Stimulated activated CD8-positive, alpha-beta memory T cell treated with anti-CD3 and anti-CD28 coated beads, Interleukin-15, amount 100 ng/mL, for 48 hours (primary cell): ENCODE measurements at regions not wholly inside any gene's neighbourhood (a gene's known extent, or its start where the extent isn't known, plus 50 kb on each side); places are given as distances from the start of the nearest gene placed in this dataset.

Source experiments
- DNase-seq, 2 donors: peaks; one replicate each; pipeline ENCODE4 v3.0.0-alpha.2; 2020; ENCODE audit warnings: low read depth in 2 of 2

DNA sequence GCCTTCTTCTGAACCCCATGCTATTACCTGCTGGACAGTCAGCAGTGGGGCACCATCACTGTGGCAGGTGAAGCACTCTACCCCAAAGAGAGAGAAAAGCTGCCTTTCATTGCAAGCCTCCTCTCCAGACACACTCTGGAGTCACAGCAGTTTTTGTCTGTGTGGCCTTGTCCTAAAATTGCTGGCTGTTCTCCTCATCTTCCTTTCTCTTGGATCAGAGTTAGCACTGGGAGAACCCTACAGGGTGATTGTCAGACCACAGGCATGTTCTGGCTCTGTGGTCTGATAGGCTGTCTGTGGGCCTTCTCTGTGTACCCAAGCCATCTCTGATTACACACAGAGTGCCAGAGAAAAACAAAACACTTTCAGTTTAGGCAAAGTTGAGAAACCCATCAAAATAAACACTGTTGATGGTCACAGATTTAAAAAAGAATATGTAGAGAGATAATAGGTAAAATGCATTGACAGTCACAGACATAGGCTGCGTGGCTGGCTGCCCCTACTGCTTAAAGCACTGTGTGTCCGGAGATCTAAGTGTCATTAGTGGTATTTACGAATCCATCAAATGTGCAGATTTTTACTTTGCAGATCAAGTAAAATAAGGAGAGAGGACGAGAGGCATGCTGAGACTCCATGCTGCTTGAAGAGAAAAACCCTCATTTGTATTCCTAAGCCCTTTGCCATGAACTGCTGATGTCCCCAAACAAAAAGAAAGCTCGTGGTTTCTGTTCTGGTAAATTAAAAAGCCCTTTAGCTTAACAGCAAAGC is 689.9 kb downstream of the TUSC7 start:
- DNase-seq: no peak

DNA sequence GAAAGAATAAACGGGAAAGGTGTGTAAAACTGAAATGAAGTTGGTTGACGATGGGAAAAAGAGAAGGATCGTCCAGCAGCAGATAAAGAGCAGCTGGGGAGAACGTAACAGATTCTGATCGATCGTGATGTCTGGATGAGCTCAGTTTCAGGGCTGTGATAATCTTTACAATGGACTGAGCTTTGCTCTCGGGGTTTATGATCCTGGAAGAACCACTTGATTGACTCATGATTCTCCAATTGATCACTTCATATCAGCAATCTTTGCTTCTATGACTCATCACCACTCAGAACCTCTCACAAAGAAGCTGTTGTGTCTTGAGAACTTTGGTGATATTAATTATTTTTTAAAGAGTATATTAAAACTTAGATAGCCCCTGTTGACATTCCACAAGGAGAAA is 690.7 kb downstream of the TUSC7 start:
- DNase-seq: no peak

DNA sequence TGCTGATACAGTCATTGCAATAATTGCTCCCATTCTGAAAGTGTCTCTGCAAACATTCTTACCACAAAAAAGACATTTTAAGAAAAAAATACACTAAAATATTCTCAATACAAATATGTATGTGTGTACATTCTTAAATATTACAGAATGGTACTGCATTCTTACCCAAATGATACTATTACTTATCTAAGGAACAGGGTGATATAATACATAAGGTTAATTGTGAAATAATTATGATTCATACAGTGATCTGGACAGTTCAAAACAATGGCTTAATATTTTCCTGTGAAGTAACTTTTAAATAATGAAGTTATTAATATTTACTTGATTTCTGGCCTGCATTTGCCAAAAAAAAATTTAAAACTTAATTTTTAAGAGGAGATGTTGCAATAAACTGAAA is 694.6 kb downstream of the TUSC7 start:
- DNase-seq: no peak

DNA sequence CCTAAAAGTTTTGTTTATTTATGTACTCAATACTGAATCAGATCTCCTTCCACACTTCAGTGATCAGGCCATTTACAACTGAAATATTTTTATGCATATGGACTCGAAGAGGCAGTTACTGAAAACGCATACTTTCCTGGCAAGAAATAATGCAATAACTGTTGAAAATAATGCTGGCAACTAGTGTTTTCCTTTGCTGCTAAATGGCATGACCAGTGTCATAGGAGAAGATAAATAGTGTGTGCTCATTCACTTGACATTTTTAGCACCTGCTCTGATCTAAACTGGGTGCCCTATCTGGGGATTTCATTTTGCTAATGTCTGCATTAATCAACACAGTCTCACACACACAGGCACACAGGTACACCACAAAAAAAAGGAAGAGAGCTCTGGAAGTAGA is 695.2 kb downstream of the TUSC7 start:
- no peak for DNase-seq

DNA sequence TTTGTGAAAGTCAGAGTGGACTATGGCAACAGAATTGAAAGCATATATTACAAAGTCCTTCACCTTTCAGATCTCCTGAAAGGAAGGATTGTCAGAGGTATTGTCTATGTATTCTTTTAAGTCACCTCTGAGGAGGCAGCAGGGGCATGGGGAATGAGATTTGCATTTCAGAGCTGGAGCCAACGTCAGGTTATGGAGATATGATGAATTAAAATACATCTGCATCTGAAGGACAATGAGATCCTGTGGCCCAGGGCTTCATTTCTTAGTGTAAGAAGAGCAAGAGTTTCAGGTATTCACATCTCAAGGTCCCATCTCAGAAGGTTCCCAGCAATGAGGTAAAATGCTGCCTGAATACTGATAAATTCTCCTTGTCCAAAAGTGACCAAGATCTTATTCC is 695.8 kb downstream of the TUSC7 start:
- no peak for DNase-seq

DNA sequence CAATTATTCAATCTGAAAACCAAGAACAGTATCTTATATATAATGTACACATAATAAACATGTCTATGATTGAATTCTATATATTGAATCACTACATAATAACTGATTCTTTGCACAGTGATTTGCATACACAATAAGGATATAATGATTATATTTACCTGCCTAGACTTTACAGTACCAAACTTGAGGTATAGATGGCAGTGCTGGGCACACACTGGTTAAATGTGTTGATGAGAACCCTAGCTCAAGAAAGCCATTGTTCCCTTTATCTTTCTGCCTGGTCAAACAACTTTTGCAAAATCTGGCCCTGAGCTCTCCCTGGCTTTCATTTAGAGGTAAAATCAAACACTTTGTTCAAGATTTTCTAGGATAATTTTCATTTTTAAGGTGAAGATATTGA is 697.7 kb downstream of the TUSC7 start:
- DNase-seq: no peak

DNA sequence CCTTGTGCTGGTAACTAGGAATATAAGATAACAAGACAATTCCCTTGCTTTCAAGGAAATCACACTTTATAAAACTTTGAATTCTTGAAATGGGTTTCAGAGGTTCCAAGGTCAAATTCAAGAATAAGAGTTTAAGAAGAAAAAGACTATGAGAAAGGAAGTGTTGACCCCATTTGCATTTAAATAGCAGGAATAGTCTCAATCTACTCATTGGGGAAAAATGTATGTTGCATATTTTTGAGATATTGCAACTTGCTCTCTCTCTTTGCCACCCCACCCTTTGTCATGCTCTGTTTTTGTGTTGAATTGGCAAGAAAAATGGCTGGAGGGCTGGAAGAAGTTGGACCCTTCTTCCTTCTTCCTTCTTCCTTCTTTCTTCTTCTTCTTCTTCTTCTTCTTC is 699.2 kb downstream of the TUSC7 start:
- DNase-seq: no peak

DNA sequence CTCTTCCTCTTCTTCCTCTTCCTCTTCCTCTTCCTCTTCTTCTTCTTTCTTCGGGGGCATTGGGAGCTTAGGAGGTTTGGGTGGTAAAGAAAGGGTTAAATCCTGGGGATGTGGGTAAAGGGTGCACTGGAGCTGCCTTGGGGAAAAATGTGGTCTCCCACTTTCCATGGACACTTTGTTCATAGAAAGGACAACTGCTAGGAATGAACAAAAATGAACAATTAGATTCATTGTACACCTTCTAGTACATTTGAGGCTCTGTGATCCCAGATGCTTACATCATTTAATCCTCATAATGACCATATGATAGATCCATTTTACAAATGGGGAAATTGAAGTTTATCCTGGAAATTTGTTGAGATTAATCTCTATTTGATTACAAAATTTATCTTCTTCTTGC is 699.7 kb downstream of the TUSC7 start:
- DNase-seq: no peak

DNA sequence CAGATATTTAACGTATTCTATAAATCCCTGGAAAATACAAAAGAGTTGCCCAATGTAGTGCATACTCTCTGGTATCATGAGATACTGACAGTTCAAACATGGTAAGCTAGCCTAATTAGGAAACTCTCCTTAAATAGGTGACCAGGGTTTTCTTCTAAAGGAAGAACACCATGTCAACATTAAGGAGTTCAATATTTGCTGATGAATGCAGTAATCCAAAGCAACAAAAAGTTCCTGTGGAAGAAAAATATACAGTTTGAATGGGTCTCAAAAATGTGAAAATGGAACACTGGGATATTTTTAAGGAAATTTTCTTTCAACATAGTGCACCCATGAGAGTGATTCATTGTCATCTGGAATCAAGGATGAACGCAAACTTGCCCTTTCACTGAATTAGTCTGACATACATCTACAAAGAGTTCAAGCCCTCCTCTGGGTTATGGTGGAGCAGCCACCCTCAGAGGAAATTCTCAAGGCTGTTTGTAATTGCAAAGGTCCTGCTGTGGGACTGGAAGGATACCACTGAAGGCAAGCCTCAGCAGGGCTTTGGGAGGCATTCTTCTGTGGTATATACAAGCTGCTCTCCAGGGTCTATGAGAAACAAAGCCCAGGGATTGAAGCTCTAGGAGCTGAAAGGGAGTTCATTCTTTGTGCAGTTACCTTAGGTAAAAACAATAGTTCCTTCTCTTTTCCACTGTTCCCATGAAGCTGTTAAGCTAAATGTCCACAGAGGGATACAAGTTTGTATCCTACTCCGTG is 700.3 kb downstream of the TUSC7 start:
- DNase-seq: no peak

DNA sequence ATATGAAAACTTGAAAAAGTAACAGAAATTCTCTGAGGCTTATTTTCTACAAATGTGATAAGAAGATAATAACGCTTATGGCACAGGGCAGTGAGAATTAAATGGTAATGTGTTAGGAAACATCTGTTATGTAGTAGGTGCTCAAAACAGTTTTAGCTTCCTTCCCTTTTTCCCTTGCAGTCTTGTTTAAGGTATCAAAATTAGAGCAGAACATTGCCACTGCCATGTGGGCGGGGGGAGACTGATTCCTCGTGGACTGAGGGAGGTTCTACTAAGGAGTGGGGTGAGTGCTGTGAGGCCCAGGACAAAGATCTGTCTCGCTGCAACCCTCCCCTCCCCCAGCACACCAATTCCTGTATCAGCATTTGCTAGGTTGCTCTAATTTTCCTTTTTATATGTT is 702.4 kb downstream of the TUSC7 start:
- DNase-seq: no peak

DNA sequence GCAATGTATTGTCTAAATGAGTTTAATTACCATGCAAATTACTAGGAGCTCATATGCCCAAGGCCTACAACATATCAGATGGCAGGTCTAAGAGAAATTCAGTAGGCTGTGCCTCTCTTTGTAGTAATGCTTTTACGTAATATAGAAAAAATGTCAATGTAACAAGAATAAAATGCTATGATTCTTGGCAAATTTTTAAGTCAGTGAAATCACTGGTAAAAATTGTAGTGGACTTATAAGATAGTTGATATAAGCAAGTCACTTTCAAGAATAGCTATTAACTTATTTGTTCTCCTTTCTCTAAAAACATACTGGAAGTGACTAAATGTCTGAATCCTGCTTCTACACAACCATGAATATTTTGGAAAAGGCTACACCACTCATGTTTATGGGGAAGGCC is 707.8 kb downstream of the TUSC7 start:
- no peak for DNase-seq

DNA sequence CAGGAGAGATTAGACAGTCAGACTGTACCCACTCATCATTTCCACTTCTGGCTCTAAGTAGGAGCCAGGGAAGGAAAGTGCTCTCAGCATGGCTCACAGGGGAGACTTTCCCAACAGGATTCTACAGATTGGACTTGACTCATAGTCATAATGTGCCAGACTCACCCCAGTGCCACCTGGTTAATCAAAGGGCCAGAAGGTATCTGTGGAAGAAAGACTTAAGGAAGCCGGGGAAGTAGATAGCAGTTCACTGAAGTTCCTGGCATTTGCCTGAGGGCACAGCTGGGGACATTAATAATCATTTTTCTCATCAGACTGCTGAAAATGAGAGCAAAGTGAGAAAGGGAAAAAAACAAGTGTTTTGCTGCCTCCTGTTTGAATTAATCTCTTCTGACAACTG is 717.5 kb downstream of the TUSC7 start:
- DNase-seq: no peak

DNA sequence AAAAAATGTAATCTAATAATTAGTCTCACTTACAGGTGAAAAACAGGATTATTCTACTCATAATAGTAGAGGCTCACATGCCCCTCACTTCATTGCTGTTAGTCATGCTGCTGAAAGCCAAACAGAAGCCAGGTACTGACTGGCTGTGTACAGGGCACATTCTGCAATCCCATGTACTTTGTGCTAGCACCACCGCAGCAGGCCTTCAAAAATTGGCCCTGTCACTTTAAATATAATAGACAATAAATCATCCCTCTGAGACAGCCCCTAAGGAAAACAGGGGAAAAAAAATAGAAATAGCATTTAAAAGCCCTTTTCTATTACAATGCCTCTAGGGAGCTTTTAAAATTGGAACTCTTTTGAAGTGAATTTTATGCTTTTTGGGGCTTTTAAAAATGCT is 723.8 kb downstream of the TUSC7 start:
- DNase-seq: no peak

DNA sequence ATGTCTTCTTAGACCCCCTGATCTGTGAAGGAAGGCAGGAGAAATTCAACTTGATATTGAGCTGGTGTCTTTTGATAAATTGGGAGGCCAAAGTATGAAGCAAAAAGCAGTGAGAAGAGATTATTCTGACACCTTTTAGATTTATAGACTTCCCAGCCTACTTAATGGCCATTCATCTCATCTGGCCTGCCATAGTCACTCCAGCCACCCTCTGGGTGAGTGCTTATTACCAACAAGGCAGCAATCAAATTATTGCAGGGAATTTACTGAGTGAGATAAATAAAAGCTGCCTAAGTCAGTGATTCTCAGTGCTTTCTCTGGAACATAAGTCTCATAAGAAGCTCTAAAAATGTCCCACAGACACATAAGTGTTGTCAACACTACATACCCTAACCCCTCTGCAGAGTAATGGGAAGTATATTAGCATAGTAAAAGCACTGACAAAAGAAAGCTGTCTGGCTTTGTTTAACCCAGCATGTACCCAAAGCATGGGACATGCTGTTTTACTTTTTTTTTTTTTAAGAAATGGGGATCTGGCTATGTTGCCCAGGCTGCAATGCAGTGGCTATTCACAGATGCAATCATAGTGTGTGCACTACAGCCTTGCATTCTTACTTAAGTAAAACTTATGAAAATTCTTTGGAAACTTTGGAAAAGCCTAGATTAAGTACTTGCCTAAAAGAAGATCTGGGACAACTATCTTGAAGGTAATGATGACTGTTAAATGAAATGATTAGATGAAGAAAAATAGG is 725.3 kb downstream of the TUSC7 start:
- no peak for DNase-seq

DNA sequence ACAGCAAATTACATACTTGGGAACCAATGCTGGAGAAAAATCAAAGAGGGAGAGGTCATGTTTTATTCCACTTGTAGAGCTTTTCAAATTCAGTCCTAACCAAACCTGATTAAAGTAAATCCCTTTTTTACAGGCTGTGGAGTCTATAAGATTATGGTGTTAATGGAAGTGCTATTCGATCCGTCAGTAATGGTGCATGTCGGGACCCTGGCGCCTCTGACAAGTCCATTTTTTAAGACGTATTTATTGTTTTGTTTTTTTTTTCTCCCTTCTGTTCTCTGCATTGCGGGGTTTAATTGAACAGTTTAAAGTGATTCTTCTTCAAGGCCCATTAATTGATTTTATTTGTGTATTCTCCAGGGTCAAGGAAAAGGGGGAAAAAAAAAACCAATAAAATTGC is 725.9 kb downstream of the TUSC7 start:
- no peak for DNase-seq

DNA sequence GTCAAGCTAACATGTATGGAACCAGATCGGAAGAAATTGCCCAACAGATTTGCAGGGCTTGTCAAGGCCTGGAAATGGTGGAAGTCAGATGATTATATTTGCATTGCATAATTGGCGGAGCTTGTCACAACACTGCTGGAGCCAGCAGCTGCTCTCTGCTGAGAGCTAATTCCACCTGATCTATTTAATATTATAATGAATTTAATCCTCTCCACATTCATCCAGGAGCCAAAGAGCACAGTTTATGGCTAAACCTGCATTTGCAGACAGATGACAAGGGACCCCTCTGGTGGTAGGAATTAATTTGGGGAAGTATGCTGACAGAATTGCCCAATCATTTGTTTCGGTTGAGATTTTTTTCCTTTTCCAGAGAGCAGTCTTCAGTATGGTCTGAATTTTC is 730.2 kb downstream of the TUSC7 start:
- DNase-seq: no peak

DNA sequence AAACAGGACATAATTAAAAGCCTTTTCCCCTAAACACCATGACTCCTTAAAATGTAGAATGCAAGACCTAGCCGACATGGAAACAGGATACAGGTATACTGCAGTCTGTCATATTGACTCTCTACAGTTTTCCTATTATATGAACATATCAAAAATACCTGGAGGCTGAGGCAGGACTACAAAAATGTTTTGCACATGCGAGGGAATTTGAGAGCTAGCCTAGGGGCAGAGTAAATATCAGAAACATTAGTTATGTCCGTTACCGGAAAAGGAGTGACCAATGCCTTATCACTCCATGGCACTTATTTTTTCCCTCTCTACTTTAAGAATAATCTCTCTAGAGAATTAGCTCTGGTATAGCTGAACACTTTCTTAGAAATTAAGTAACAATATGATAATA is 732.3 kb downstream of the TUSC7 start:
- DNase-seq: no peak

DNA sequence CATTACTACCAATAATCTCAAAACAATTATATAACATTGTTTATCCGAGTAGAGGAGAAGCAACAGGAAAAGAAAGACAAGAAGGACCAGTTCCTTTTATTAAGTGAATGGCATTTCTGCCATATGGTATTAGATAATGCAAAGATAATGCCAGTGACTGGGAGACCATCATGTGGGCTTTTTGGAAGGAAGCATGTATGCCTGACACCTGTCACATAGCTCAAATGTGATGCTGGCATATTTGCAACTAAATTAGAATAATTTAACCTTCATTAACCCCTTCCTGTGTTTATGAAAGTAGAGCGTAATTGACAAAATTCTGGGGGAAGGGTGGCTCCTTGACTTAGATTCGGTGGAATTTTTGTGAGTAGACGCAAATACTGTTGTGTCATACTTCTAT is 733.0 kb downstream of the TUSC7 start:
- no peak for DNase-seq

DNA sequence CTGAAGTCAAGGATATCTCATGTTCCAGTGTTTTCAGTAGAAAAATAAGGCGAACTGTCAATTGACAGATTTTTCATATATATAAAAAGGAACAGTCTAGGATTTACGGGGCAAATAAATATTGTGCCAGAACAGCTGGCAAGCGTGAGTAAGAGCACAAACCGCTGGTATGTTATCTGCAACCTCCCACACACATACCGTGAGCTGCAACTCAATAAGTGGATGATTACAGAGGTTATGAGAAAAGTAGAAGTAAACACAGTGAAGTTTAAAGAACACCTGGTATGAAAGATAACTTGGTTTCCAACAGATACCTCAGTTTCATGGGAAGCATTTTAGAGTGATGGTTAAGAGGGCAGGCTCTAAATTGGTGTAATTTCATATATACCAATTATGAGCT is 733.4 kb downstream of the TUSC7 start:
- DNase-seq: no peak

DNA sequence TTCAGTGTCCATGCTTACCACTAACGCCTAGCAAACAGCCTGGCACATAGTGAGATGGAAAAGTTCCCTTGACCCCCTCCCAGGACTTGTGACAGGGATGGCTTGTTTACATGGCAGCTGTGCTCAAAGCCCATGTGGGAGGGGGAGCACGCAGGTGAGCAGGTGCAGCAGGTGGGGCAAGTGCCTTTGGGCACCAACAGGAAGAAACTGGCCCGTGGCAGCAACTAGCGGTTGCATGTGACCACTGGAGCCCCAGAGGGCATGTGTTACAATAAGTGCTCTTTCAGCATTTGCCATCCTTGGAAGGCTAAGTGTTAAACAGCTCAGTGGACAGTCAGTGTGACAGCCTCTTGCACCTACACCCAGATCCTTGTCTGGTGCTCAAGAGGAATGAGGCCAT is 734.6 kb downstream of the TUSC7 start:
- no peak for DNase-seq

DNA sequence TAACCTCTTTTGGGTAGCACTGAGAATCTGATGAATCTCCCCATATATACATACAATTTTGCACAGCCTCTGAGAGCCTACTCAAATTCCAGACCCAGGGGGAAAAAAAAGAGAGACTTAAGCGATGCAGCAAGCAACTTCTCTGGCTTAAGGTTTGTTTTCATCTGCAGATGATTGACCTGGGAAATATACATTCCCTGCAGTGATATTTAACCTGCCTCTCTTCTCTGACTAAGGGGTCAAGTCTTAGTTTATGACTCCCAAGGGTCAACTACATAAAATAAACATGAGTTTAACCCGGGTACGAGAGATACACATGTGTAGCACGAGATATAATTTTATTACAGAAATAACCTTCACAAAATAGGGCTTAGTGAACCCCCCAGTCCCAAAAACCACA is 737.8 kb downstream of the TUSC7 start:
- no peak for DNase-seq

DNA sequence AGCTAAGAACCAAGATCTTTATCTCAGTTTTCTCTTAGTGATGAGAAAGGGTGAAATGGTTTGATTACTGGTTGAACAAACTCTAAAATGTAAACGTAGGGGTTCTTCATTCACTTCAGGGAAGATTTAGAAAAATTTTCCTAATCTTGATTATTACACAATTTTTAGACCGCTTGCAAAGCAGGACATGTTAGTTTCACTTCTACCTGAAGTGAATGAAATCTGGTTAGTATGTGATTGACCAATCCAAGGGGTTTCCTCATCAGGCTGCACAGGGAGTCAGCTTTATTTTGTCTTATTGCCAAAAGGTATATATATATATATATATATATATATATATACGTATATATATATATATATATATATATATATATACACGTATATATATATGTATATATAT is 740.4 kb downstream of the TUSC7 start:
- no peak for DNase-seq

DNA sequence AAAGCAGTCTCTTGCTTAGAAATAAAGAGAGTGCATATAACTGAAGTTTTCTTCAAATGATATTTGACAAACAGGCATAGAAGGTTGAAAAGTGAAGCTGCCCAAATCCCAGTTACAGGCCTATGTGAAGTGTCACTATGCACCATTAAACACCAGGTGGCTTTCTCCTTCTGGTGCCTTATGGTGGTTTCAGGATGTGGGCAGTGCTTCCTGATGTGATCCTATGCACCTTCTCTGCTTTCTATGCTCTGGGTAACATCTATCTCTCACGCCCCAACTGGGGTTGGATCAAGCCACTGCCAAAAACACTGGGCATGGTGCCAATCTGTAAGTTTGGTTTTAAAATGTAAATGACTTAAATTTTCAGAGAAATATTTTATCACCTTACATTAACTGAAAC is 744.7 kb downstream of the TUSC7 start:
- DNase-seq: no peak
